Panc1 (cell line): ENCODE measurements at regions not wholly inside any gene's neighbourhood (a gene's known extent, or its start where the extent isn't known, plus 50 kb on each side); places are given as distances from the start of the nearest gene placed in this dataset.

ENCODE experiments used
- ATAC-seq: fragments of 200-7000 bp; cut with Tn5 transposase; 2 replicates; pipeline ENCODE4 v1.9.1; 2020; ENCODE audit warnings: mild to moderate bottlenecking, moderate library complexity
- BruUV-seq: library from RNA; stranded (reverse); fragments of 400-500 nt; replicated peaks from 2 replicates; lab custom pipeline; 2021; lab: Mats Ljungman, UMichigan
- CTCF ChIA-PET: fragments of 300-600 bp; sonication (Branson Sonifier 250); formaldehyde crosslinking; loops from one replicate; lab custom pipeline; 2022; ENCODE audit warnings: antibody characterized with exemption; lab: Charles Lee
- POLR2A ChIA-PET: fragments of 300-600 bp; sonication (Branson Sonifier 250); formaldehyde crosslinking; loops from one replicate; lab custom pipeline; 2022; ENCODE audit warnings: antibody characterized with exemption; lab: Charles Lee
- DNase-seq: peaks from one replicate; pipeline ENCODE4 v3.0.0-alpha.2; 2010; ENCODE audit warnings: low read depth, low spot score
- H3K27ac ChIP-seq: 2 replicates; pipeline ENCODE4 v1.5.1; 2011; ENCODE audit warnings: mild to moderate bottlenecking, low read length, inconsistent platforms
- H3K27me3 ChIP-seq: fragments of 200-500 bp; sonication (Bioruptor generic); 2 replicates; pipeline ENCODE4 v1.6.0; 2014; ENCODE audit warnings: low read length, inconsistent platforms; ENCODE audit not compliant: control insufficient read depth, insufficient read depth
- H3K36me3 ChIP-seq: fragments of 200-500 bp; sonication (Bioruptor generic); 2 replicates; pipeline ENCODE4 v1.5.1; 2014; ENCODE audit warnings: inconsistent platforms, mild to moderate bottlenecking, low read length, moderate library complexity; ENCODE audit not compliant: control insufficient read depth, insufficient read depth
- H3K4me1 ChIP-seq: 2 replicates; pipeline ENCODE4 v1.5.1; 2011; ENCODE audit warnings: inconsistent platforms, mild to moderate bottlenecking, low read length, moderate library complexity; ENCODE audit not compliant: control insufficient read depth, insufficient read depth
- H3K4me3 ChIP-seq, 2 experiments: 2 replicates each; pipeline ENCODE4 v1.5.1; 2011 to 2012; ENCODE audit warnings: low read depth in 2 of 2, low read length in 2 of 2, mild to moderate bottlenecking in 2 of 2, inconsistent platforms in 1 of 2, moderate library complexity in 1 of 2
- H3K9me3 ChIP-seq: fragments of 200-500 bp; sonication (Bioruptor generic); 2 replicates; pipeline ENCODE4 v1.5.1; 2014; ENCODE audit warnings: low read depth, mild to moderate bottlenecking, inconsistent platforms, low read length, moderate library complexity; ENCODE audit not compliant: control insufficient read depth, insufficient read depth
- CTCF ChIP-seq: fragments of 450-650 bp; IDR thresholded peaks from 2 replicates; pipeline ENCODE4 v1.5.1; 2017; ENCODE audit warnings: mild to moderate bottlenecking
- POLR2AphosphoS5 ChIP-seq: IDR thresholded peaks from 2 replicates; pipeline ENCODE4 v1.6.1; 2012; ENCODE audit warnings: mild to moderate bottlenecking, low read depth, low read length, moderate library complexity
- REST ChIP-seq, 2 experiments: IDR thresholded peaks; 2 replicates each; pipeline ENCODE4 v1.6.1; 2011 to 2012; ENCODE audit warnings: low read depth in 2 of 2, control low read depth in 1 of 2, low read length in 1 of 2, mild to moderate bottlenecking in 1 of 2, moderate library complexity in 1 of 2; ENCODE audit not compliant: insufficient read depth in 1 of 2
- SIN3A ChIP-seq: IDR thresholded peaks from 2 replicates; pipeline ENCODE4 v1.6.1; 2012; ENCODE audit warnings: low read depth, mild to moderate bottlenecking, low read length, moderate library complexity, borderline replicate concordance; ENCODE audit not compliant: insufficient read depth
- TCF7L2 ChIP-seq: IDR thresholded peaks from 2 replicates; pipeline ENCODE4 v1.6.1; 2011; ENCODE audit warnings: mild to moderate bottlenecking, low read depth, low read length, inconsistent platforms
- in situ Hi-C: cut with HindIII; loops from 2 replicates; pipeline ENCODE4 v1.10.0; 2016; ENCODE audit warnings: low sequenced_read_pairs, low pct_unique_long_range_greater_than_20kb
- intact Hi-C: fragments of 100-400 bp; cut with micrococcal nuclease; formaldehyde crosslinking; loops from one replicate; pipeline ENCODE4 v1.10.0; 2022; ENCODE audit not compliant: unreplicated experiment

- ChIA-PET POLR2A (no interaction called here), CTCF (no interaction called here)
- BruUV-seq, result no TSS peak
- H3K27me3 ChIP-seq, result no peaks in the 10 kb centered on the region
- no peak for DNase-seq
- H3K9me3 ChIP-seq, result no peaks in the 10 kb centered on the region
- no peak overlapping the region for H3K27ac ChIP-seq
- no peaks in the 10 kb centered on the region for H3K4me1 ChIP-seq
- TF ChIP-seq SIN3A (no peak), POLR2AphosphoS5 (no peak), CTCF (no peak), REST (IDR thresholded peaks at IDR 0.05; ENCODE audit: insufficient read depth in 1 of 2, low read depth in 2 of 2, low read length in 1 of 2) (no peak), TCF7L2 (no peak)
- H3K36me3 ChIP-seq, result no peaks in the 10 kb centered on the region
- intact Hi-C loops, result no loop called here
- no peak overlapping the region for H3K4me3 ChIP-seq
- no peak for ATAC-seq
- in situ Hi-C loops, result no loop called here
These were observed 153.6 kb upstream of the PLEKHA5 start for GRCh38 chr12:18975933-18976332.

GRCh38 chr12:18979401-18980126, 150.0 kb upstream of the PLEKHA5 start:
- Histone ChIP-seq H3K27me3 (no peaks in the 10 kb centered on the region), H3K27ac (no peak overlapping the region), H3K9me3 (no peaks in the 10 kb centered on the region), H3K4me1 (no peaks in the 10 kb centered on the region), H3K36me3 (no peaks in the 10 kb centered on the region), H3K4me3 (no peak overlapping the region)
- no peak for ATAC-seq
- intact Hi-C loops, result no loop called here
- no TSS peak for BruUV-seq
- in situ Hi-C loops, result no loop called here
- TF ChIP-seq SIN3A (no peak), POLR2AphosphoS5 (no peak), REST (IDR thresholded peaks at IDR 0.05; ENCODE audit: insufficient read depth in 1 of 2, low read depth in 2 of 2, low read length in 1 of 2) (no peak), TCF7L2 (no peak), CTCF (no peak)
- no peak for DNase-seq
- ChIA-PET CTCF (no interaction called here), POLR2A (no interaction called here)
